GM12878 (cell line): ENCODE measurements at regions not wholly inside any gene's neighbourhood (a gene's known extent, or its start where the extent isn't known, plus 50 kb on each side); places are given as distances from the start of the nearest gene placed in this dataset.

Experiments
- ATAC-seq: fragments of 200-7000 bp; cut with Tn5 transposase; 3 replicates; pipeline ENCODE4 v1.9.1; 2020; ENCODE audit warnings: mild to moderate bottlenecking, moderate library complexity
- BruUV-seq: library from RNA; stranded (reverse); fragments of 400-500 nt; replicated peaks from 2 replicates; lab custom pipeline; 2021; lab: Mats Ljungman, UMichigan
- CTCF ChIA-PET: fragments of 300-600 bp; sonication (Branson Sonifier 250); formaldehyde crosslinking; extraction: SDS; loops from one replicate; lab custom pipeline; 2021; ENCODE audit warnings: inconsistent platforms; lab: Yijun Ruan, JAX
- POLR2A ChIA-PET: fragments of 350-600 bp; formaldehyde crosslinking; extraction: SDS; loops from one replicate; lab custom pipeline; 2021; ENCODE audit warnings: inconsistent platforms; lab: Charles Lee
- RAD21 ChIA-PET: fragments of 300-600 bp; sonication (Branson Sonifier 250); formaldehyde crosslinking; loops from one replicate; lab custom pipeline; 2023; ENCODE audit warnings: antibody characterized with exemption; ENCODE audit not compliant: unreplicated experiment; lab: Charles Lee
- SMC1A ChIA-PET: fragments of 300-600 bp; sonication (Branson Sonifier 250); formaldehyde crosslinking; loops from one replicate; lab custom pipeline; 2023; ENCODE audit not compliant: unreplicated experiment, uncharacterized antibody; lab: Charles Lee
- DNase-seq: peaks from one replicate; pipeline ENCODE4 v3.0.0-alpha.2; 2011; ENCODE audit warnings: low read depth, low spot score
- FAIRE-seq: peaks from 3 replicates; lab custom pipeline; 2011; peaks lifted over from hg19 to GRCh38; lab: Jason Lieb, UNC
- H2AFZ ChIP-seq: 2 replicates; pipeline ENCODE4 v1.6.0; 2011; ENCODE audit warnings: low read depth, low read length, control low read depth; ENCODE audit not compliant: control insufficient read depth
- H3K27ac ChIP-seq: 2 replicates; pipeline ENCODE4 v1.5.1; 2011; ENCODE audit warnings: control low read depth; ENCODE audit not compliant: control insufficient read depth, insufficient read depth
- H3K27me3 ChIP-seq, 2 experiments: replicated peaks in 1 of 2; 2 replicates each; pipeline versions ENCODE4 v1.6.0 to v1.6.1; 2011; ENCODE audit warnings: low read length in 1 of 2; ENCODE audit not compliant: control insufficient read depth in 2 of 2, insufficient read depth in 2 of 2
- H3K36me3 ChIP-seq, 2 experiments: 2 replicates each; pipeline ENCODE4 v1.5.1; 2011; ENCODE audit warnings: low read length in 1 of 2; ENCODE audit not compliant: control insufficient read depth in 2 of 2, insufficient read depth in 2 of 2
- H3K4me1 ChIP-seq: 2 replicates; pipeline ENCODE4 v1.6.1; 2011; ENCODE audit warnings: mild to moderate bottlenecking, low read length, moderate library complexity, mixed read lengths; ENCODE audit not compliant: control insufficient read depth, insufficient read depth
- H3K4me2 ChIP-seq: 2 replicates; pipeline ENCODE4 v1.6.0; 2011; ENCODE audit warnings: control low read depth; ENCODE audit not compliant: control insufficient read depth, insufficient read depth
- H3K4me3 ChIP-seq: fragments of 200-600 bp; sonication (generic); 2 replicates; pipeline ENCODE4 v1.5.1; 2016
- H3K79me2 ChIP-seq: 2 replicates; pipeline ENCODE4 v1.6.0; 2011; ENCODE audit warnings: low read length; ENCODE audit not compliant: control insufficient read depth, insufficient read depth
- H3K9ac ChIP-seq: 2 replicates; pipeline ENCODE4 v1.8.0; 2011; ENCODE audit warnings: low read length, control low read depth, mixed read lengths; ENCODE audit not compliant: control insufficient read depth, insufficient read depth
- H3K9me3 ChIP-seq: replicated peaks from 3 replicates; pipeline ENCODE4 v1.5.1; 2011; ENCODE audit warnings: mild to moderate bottlenecking, low read length; ENCODE audit not compliant: control insufficient read depth, insufficient read depth
- H4K20me1 ChIP-seq: 2 replicates; pipeline ENCODE4 v1.6.0; 2011; ENCODE audit not compliant: control insufficient read depth, insufficient read depth
- ATF2 ChIP-seq: IDR thresholded peaks from 2 replicates; pipeline ENCODE4 v1.6.1; 2012; ENCODE audit warnings: low read length, inconsistent platforms
- BACH1 ChIP-seq: fragments of 450-650 bp; IDR thresholded peaks from 2 replicates; pipeline ENCODE4 v1.6.1; 2017; ENCODE audit warnings: mild to moderate bottlenecking, borderline replicate concordance
- BMI1 ChIP-seq: fragments of 450-650 bp; IDR thresholded peaks from 2 replicates; pipeline ENCODE4 v1.6.1; 2016; ENCODE audit warnings: mild to moderate bottlenecking, moderate library complexity, borderline replicate concordance
- CHD2 ChIP-seq: IDR thresholded peaks from 2 replicates; pipeline ENCODE4 v1.6.1; 2011; ENCODE audit warnings: low read depth, low read length, improper control_type of control experiment, borderline replicate concordance
- EGR1 ChIP-seq, 2 experiments: IDR thresholded peaks; 1 replicate in 1 of 2; 2 replicates in 1 of 2; pipeline ENCODE4 v1.6.1; 2011 to 2012; ENCODE audit warnings: low read depth in 2 of 2, low read length in 2 of 2, borderline replicate concordance in 1 of 2, mild to moderate bottlenecking in 1 of 2, moderate library complexity in 1 of 2
- ESRRA ChIP-seq: IDR thresholded peaks from 2 replicates; pipeline ENCODE4 v1.6.1; 2012; ENCODE audit warnings: mild to moderate bottlenecking, low read length, improper control_type of control experiment
- GATAD2B ChIP-seq: fragments of 450-650 bp; conservative IDR thresholded peaks from 2 replicates; pipeline ENCODE4 v1.6.1; 2017; ENCODE audit warnings: low read depth, mild to moderate bottlenecking, moderate library complexity
- IKZF1 ChIP-seq: fragments of 450-650 bp; conservative IDR thresholded peaks from 2 replicates; pipeline ENCODE4 v1.6.1; 2017; ENCODE audit warnings: antibody characterized with exemption, mild to moderate bottlenecking
- IRF3 ChIP-seq: fragments of 450-650 bp; IDR thresholded peaks from 2 replicates; pipeline ENCODE4 v1.6.1; 2014; ENCODE audit warnings: mild to moderate bottlenecking
- IRF4 ChIP-seq: IDR thresholded peaks from 2 replicates; pipeline ENCODE4 v1.6.1; 2011; ENCODE audit warnings: low read depth, low read length
- JUND ChIP-seq: IDR thresholded peaks from 2 replicates; pipeline ENCODE4 v1.6.1; 2012; ENCODE audit warnings: low read depth, mild to moderate bottlenecking, low read length, improper control_type of control experiment, moderate library complexity
- NBN ChIP-seq: fragments of 450-650 bp; IDR thresholded peaks from 2 replicates; pipeline ENCODE4 v1.6.1; 2016
- RB1 ChIP-seq: fragments of 450-650 bp; formaldehyde crosslinking; IDR thresholded peaks from 2 replicates; pipeline ENCODE4 v1.6.1; 2017; ENCODE audit warnings: mild to moderate bottlenecking, borderline replicate concordance
- RFX5 ChIP-seq: IDR thresholded peaks from 2 replicates; pipeline ENCODE4 v1.6.1; 2011; ENCODE audit warnings: low read depth, low read length, improper control_type of control experiment
- SREBF1 ChIP-seq: IDR thresholded peaks from 2 replicates; pipeline ENCODE4 v1.6.1; 2012; ENCODE audit warnings: mild to moderate bottlenecking, low read length
- SREBF2 ChIP-seq: IDR thresholded peaks from 2 replicates; pipeline ENCODE4 v1.6.1; 2012; ENCODE audit warnings: mild to moderate bottlenecking, low read length
- TAF1 ChIP-seq: IDR thresholded peaks from 2 replicates; pipeline ENCODE4 v1.6.1; 2011; ENCODE audit warnings: mild to moderate bottlenecking, low read depth, low read length, borderline replicate concordance
- TBL1XR1 ChIP-seq: IDR thresholded peaks from 2 replicates; pipeline ENCODE4 v1.6.1; 2012; ENCODE audit warnings: low read depth, low read length, improper control_type of control experiment
- TCF12 ChIP-seq: IDR thresholded peaks from 2 replicates; pipeline ENCODE4 v1.6.1; 2011; ENCODE audit warnings: low read depth, mild to moderate bottlenecking, low read length
- TCF3 ChIP-seq: IDR thresholded peaks from 2 replicates; pipeline ENCODE4 v1.6.1; 2012; ENCODE audit warnings: low read depth, mild to moderate bottlenecking, low read length, borderline replicate concordance; ENCODE audit not compliant: insufficient read depth
- ZNF24 ChIP-seq: fragments of 450-650 bp; IDR thresholded peaks from 2 replicates; pipeline ENCODE4 v1.6.1; 2017; ENCODE audit warnings: antibody characterized with exemption, mild to moderate bottlenecking
- ZZZ3 ChIP-seq: IDR thresholded peaks from 2 replicates; pipeline ENCODE4 v1.6.1; 2011; ENCODE audit warnings: low read depth; ENCODE audit not compliant: control insufficient read depth, insufficient read length
- WGBS: methylation state at CpG from one replicate; pipeline ENCODE4 v1.1.6; 2016; ENCODE audit warnings: low lambda C conversion rate; ENCODE audit not compliant: insufficient replicate concordance, insufficient coverage; ENCODE audit errors: missing lambda C conversion rate; 5-methylcytosine and 5-hydroxymethylcytosine counted together
- in situ Hi-C: fragments of 300-500 bp; cut with MboI; formaldehyde crosslinking; loops from 9 replicates; pipeline ENCODE4 v1.14.3; 2018; ENCODE audit warnings: mixed read lengths
- intact Hi-C: fragments of 100-400 bp; cut with micrococcal nuclease; formaldehyde crosslinking; loops from one replicate; pipeline ENCODE4 v1.14.2; 2022; ENCODE audit not compliant: unreplicated experiment

- no peak for TF ChIP-seq TAF1
- TF ChIP-seq CHD2 = no peak
- no peak for TF ChIP-seq SREBF1
- TF ChIP-seq SREBF2 = no peak
- TF ChIP-seq, all 136 proteins: peak for 0
These were observed 97.8 kb downstream of the TMEM47 start (continued) for GRCh38 chrX:34559325-34559724.

- DNase-seq = no peak
- no peak overlapping the region for H2AFZ ChIP-seq
- BruUV-seq = no TSS peak
- intact Hi-C loops = no loop called here
- RAD21 ChIA-PET = no interaction called here
- no peak for ATAC-seq
- H3K36me3 ChIP-seq = no peaks in the 10 kb centered on the region
- no peaks in the 10 kb centered on the region for H4K20me1 ChIP-seq
- WGBS = 0% methylated on average over 1 of the region's 1 CpG
- in situ Hi-C loops = no loop called here
- H3K4me2 ChIP-seq = no peak overlapping the region
- TF ChIP-seq TBL1XR1 = no peak
- no peak for TF ChIP-seq IKZF1
- no peak for TF ChIP-seq ZZZ3
- TF ChIP-seq BMI1 = no peak
- TF ChIP-seq CHD2 = no peak
- TF ChIP-seq IRF4 = no peak
- TF ChIP-seq TCF12 = no peak
- TF ChIP-seq JUND = no peak
- TF ChIP-seq IRF3 = no peak
- no peak for TF ChIP-seq ATF2
- no peak for TF ChIP-seq RFX5
- TF ChIP-seq NBN = no peak
- TF ChIP-seq EGR1 (IDR thresholded peaks at IDR 0.05; ENCODE audit: borderline replicate concordance in 1 of 2, low read depth in 2 of 2, low read length in 2 of 2) = no peak
- no peak for TF ChIP-seq ZNF24
- no peak for TF ChIP-seq GATAD2B
- no peak for TF ChIP-seq BACH1
- no peak for TF ChIP-seq RB1
- no peak for TF ChIP-seq TCF3
- TF ChIP-seq ESRRA = no peak
- POLR2A ChIA-PET = no interaction called here
- H3K79me2 ChIP-seq = no peaks in the 10 kb centered on the region
- H3K27me3 ChIP-seq = no peaks in the 10 kb centered on the region
- SMC1A ChIA-PET = interaction anchor here (1.3 kb wide), 1 partner anchor 9 kb away, joined by 3 read pairs; no protein-coding TSS in a partner anchor
- FAIRE-seq = no peak
- H3K9me3 ChIP-seq = no peaks in the 10 kb centered on the region; the same call in 1 of the 3 replicates
- no peaks in the 10 kb centered on the region for H3K4me1 ChIP-seq
- H3K4me3 ChIP-seq = no peak overlapping the region
- H3K27ac ChIP-seq = no peak overlapping the region
- H3K9ac ChIP-seq = no peak overlapping the region
- CTCF ChIA-PET = no interaction called here
These were observed 99.4 kb downstream of the TMEM47 start for GRCh38 chrX:34557733-34558132.
